ENCODE measurements at regions not wholly inside any gene's neighbourhood (a gene's known extent, or its start where the extent isn't known, plus 50 kb on each side); places are given as distances from the start of the nearest gene placed in this dataset.

DNA sequence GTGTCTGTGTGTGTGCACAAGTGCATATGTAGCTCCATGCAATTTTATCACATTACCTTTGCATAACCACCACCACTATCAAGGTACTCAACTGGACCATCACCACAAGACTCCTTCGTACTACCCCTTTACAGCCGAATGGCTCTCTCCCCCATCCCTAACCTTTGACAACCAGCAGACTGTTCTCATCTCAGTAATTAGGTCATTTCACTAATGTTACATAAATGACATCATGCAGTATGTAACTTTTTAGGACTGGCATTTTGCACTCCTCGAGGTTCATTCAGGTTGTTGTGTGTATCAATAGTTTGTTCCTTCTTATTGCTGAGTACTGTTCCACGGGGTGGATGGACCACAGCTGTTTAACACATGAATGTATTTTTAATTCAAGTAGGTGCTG lies 121.8 kb upstream of the SLC6A11 start:
- TF ChIP-seq, protein P1, sequence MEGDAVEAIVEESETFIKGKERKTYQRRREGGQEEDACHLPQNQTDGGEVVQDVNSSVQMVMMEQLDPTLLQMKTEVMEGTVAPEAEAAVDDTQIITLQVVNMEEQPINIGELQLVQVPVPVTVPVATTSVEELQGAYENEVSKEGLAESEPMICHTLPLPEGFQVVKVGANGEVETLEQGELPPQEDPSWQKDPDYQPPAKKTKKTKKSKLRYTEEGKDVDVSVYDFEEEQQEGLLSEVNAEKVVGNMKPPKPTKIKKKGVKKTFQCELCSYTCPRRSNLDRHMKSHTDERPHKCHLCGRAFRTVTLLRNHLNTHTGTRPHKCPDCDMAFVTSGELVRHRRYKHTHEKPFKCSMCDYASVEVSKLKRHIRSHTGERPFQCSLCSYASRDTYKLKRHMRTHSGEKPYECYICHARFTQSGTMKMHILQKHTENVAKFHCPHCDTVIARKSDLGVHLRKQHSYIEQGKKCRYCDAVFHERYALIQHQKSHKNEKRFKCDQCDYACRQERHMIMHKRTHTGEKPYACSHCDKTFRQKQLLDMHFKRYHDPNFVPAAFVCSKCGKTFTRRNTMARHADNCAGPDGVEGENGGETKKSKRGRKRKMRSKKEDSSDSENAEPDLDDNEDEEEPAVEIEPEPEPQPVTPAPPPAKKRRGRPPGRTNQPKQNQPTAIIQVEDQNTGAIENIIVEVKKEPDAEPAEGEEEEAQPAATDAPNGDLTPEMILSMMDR (IDR thresholded peaks at IDR 0.05) = no peak
- TF ChIP-seq ELK1 (IDR thresholded peaks at IDR 0.05; ENCODE audit: low read depth, low read length) (no peak), RAD21 (conservative IDR thresholded peaks at IDR 0.05 in 1 of 2, IDR thresholded peaks at IDR 0.05 in 1 of 2) (no peak), BHLHE40 (IDR thresholded peaks at IDR 0.05; ENCODE audit: low read depth, low read length) (no peak), RCOR1 (IDR thresholded peaks at IDR 0.05; ENCODE audit: low read depth, low read length) (no peak), FOSL2 (IDR thresholded peaks at IDR 0.05) (no peak), FOSL2 (CRISPR knock-in tag; IDR thresholded peaks at IDR 0.05) (no peak), HOXA7 (CRISPR knock-in tag; IDR thresholded peaks at IDR 0.05) (no peak), RFX5 (IDR thresholded peaks at IDR 0.05) (no peak), ZNF302 (CRISPR knock-in tag; IDR thresholded peaks at IDR 0.05) (no peak), CHD2 (IDR thresholded peaks at IDR 0.05; ENCODE audit: low read length, partially characterized antibody) (no peak), EP300 (IDR thresholded peaks at IDR 0.05) (no peak)
- TF ChIP-seq, protein P2, sequence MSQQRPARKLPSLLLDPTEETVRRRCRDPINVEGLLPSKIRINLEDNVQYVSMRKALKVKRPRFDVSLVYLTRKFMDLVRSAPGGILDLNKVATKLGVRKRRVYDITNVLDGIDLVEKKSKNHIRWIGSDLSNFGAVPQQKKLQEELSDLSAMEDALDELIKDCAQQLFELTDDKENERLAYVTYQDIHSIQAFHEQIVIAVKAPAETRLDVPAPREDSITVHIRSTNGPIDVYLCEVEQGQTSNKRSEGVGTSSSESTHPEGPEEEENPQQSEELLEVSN (IDR thresholded peaks at IDR 0.05; ENCODE audit: borderline replicate concordance, low read depth) = no peak
- TF ChIP-seq, protein P3, sequence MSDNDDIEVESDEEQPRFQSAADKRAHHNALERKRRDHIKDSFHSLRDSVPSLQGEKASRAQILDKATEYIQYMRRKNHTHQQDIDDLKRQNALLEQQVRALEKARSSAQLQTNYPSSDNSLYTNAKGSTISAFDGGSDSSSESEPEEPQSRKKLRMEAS (IDR thresholded peaks at IDR 0.05) = no peak
- TF ChIP-seq, protein P4, sequence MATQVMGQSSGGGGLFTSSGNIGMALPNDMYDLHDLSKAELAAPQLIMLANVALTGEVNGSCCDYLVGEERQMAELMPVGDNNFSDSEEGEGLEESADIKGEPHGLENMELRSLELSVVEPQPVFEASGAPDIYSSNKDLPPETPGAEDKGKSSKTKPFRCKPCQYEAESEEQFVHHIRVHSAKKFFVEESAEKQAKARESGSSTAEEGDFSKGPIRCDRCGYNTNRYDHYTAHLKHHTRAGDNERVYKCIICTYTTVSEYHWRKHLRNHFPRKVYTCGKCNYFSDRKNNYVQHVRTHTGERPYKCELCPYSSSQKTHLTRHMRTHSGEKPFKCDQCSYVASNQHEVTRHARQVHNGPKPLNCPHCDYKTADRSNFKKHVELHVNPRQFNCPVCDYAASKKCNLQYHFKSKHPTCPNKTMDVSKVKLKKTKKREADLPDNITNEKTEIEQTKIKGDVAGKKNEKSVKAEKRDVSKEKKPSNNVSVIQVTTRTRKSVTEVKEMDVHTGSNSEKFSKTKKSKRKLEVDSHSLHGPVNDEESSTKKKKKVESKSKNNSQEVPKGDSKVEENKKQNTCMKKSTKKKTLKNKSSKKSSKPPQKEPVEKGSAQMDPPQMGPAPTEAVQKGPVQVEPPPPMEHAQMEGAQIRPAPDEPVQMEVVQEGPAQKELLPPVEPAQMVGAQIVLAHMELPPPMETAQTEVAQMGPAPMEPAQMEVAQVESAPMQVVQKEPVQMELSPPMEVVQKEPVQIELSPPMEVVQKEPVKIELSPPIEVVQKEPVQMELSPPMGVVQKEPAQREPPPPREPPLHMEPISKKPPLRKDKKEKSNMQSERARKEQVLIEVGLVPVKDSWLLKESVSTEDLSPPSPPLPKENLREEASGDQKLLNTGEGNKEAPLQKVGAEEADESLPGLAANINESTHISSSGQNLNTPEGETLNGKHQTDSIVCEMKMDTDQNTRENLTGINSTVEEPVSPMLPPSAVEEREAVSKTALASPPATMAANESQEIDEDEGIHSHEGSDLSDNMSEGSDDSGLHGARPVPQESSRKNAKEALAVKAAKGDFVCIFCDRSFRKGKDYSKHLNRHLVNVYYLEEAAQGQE (IDR thresholded peaks at IDR 0.05) = no peak
